HG03460 (cell line): ENCODE measurements at regions not wholly inside any gene's neighbourhood (a gene's known extent, or its start where the extent isn't known, plus 50 kb on each side); places are given as distances from the start of the nearest gene placed in this dataset.
"Not testable (repeated sequence)": the region's sequence is repeated elsewhere in the genome, so short reads cannot be mapped to it uniquely, and the experiment has no call there.

Experiments used
- ATAC-seq: cut with Tn5 transposase; IDR thresholded peaks from one replicate; pipeline ENCODE4 v1.9.1; 2021; ENCODE audit not compliant: unreplicated experiment

DNA sequence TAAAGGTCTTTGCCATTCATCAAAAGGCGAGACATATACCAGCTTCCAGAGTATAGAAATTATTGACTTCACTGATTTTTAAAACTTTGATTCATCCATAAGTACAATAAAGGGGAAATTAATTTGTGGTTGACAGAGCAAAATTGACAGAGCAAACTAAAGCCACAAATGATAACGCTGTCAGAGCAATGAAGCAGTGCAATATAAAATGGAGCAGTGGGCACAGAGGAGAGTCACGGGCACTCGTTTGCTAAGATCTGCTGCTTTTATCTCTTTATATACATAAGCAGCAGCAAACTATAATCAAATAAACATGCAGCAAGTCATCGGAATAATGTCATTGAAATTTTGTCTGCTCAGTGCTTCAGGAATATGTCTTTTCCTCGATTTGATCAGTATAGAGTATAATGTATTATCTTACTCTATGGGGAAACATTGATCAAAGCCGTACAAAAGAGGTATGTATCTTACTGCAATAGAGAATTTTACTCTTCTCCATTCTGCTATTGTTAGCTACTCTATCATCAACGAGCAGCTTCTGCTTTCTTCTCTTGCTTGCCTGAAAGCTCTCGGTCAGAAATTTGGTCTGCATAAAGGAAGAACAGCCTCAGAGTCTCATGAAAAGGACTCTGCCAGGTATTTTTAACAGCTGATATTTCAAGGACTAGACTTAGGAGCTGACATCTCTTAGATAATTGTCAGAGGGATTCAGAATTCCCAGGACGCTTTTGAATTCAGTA lies 546.0 kb upstream of the ARID1B start:
- ATAC-seq = no peak

GRCh38 chr6:156219973-156220372 lies 557.2 kb upstream of the ARID1B start:
- no peak for ATAC-seq

DNA sequence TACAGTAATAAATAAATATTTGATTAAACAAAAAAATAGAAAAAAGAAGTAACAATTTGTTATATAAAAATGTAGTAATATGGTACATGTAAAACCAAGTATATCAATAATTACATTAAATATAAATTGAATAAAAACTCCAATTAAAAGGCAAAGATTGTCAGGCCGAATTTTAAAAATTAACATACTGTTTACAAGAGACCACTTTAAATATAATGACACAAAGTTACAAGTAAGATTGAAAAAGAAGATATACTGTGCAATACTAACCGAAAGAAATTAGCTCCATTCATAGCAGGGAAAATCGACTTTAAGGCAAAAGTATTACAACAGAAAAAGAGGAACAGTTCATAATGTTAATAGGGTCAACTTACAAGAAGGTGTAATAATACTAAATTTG lies 571.5 kb upstream of the ARID1B start:
- ATAC-seq = no peak

DNA sequence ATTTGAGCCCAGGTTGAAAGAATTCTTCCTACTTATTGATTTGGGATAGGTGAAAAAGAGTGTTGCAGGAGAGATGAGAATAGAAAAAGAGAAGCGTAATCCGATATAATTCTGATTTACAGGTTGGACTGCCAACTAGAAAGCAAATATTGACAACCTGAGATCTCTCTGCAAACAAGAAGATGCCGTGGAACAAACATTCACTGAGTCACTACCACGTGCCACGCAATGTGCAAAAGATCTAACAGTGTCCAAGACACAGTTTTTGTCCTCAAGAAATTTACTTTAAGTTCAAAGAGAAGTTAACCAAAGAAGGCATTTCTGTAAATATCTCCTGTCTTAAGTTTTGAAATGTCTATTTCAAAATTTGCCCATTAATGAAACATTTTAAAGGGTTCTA lies 578.0 kb upstream of the ARID1B start:
- ATAC-seq = no peak

GRCh38 chr6:156197513-156197912 lies 579.7 kb upstream of the ARID1B start:
- ATAC-seq = no peak

GRCh38 chr6:156194981-156195380 lies 582.2 kb upstream of the ARID1B start:
- ATAC-seq = no peak

DNA sequence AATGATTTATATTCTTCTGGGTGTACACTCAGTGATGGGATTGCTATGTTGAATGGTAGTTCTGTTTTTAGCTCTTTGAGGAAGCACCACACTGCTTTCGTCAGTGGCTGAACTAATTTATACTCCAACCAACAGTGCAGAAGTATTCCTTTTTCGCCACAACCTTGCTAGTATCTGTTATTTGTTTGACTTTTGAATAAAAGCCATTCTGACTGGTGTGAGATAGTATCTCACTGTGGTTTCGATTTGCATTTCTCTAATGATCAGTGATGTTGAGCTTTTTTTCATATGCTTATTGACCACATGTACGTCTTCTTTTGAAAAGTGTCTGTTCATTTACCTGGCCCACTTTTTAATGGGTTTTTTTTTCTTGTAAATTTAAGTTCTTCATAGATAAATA lies 583.8 kb upstream of the ARID1B start:
- no peak for ATAC-seq

DNA sequence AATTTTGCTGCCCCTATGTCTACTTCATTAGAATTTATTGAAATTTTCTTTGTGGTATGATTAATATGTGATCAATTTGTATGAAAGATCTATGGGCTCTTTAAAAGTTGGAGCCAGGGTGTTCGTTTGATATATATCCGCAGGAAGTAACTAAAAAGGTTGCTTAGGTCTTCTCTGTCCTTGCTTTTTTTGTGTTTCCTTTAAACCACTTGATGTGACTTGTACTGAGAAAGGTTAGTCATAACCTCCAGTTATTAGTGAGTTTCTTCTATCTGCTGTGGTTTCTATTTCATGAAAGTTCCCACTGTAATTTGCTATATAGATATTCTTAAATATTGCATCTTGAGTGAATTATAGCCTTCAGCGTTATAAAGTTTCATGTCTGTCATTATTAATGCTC lies 585.3 kb upstream of the ARID1B start:
- ATAC-seq = no peak

DNA sequence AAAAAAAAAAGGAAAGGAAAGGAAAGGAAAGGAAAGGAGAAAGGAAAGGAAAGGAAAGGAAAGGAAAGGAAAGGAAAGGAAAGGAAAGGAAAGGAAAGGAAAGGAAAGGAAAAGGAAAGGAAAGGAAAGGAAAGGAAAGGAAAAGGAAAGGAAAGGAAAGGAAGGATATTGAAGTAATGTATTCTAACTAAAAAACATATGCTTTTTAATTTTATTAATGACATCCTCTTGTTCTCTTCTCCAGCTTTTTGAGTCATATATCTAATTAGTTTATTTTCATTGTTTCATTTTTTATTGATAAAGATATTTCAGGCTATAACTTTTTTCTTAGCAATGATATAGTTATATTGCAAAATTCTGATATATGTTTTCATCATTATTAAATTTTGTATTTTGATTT lies 585.8 kb upstream of the ARID1B start:
- ATAC-seq = not testable (repeated sequence)

DNA sequence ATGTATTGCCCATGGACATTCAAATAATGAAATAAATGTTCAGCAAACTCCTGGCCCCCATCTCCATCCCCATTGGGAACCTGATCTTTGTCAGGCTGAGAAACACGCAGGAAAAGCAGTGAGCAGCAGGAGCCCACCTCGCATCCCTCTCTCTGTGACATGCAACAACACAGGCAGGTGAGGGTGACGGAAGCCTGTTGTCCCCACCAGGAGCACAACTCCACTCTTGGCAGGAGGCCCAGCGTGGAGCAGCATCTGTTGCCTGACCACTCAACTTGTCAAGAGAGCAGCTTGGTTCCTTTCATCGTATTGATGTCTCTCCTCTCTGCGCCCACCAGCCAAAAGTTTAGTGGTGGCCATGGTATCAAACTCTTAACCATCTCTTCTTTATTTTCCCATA lies 586.9 kb upstream of the ARID1B start:
- no peak for ATAC-seq

- no peak for ATAC-seq
Observed at GRCh38 chr6:156189714-156190113, 587.5 kb upstream of the ARID1B start.

DNA sequence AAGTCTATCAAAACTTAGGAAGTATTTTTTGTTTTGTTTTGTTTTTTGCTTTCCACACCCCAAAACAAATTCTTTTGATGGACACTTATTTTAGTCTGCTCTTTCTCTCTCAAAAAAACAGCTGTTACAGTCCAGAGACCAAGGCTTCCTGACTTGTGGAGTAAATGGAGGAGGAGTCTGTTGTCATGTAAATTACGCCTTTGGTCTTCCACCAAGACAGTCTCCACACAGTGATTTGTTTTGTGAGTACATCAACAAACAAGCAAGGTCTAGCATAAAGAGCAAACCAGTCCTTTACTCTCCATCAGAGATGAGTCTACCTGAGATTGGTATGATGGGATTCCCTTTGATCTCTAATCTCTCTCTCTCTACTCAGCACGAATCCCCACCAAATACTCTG lies 588.0 kb upstream of the ARID1B start:
- ATAC-seq = no peak

GRCh38 chr6:156185113-156185512 lies 592.1 kb upstream of the ARID1B start:
- ATAC-seq = no peak

DNA sequence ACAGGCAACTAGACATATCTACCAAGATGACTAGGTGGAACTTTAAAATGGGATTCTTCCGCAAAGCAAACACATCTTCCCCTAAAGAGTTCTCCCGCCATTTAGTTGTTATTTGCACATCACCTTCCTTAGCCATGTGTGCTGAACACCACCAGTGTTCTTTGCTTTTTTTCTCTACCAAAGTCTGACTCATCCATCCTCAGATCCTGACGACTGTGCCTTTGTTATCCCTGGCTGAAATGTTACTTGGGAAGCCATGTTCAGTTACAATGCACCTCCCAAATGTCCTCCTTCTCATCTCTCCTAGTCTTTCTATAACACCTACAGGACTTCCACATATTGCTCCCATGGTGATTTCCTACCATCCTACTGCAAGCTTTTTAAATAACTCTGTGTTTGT lies 593.5 kb upstream of the ARID1B start:
- no peak for ATAC-seq

GRCh38 chr6:156182356-156182755 lies 594.8 kb upstream of the ARID1B start:
- ATAC-seq = no peak

GRCh38 chr6:156181506-156181905 lies 595.7 kb upstream of the ARID1B start:
- ATAC-seq = no peak

DNA sequence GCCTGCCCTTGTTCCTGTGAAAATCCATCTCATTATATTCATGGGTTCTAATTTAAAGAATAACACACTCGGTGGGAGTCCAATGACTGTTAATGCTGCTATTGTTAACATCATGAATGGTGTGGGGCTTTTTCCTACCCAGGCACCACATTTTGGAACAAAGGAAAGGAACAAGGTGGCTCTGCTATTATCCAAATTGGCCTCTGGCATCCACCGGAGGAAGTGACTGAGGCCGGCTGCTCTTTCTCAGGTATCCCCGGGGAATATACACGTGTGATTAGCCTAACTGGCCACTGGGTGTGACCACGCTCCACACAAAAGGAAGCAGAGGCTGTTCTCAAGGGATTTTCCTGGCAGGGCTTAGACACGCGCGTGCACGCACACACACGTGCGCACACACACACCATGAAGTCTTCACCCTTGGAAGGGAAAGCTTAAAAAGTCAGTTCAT lies 601.2 kb upstream of the ARID1B start:
- no peak for ATAC-seq

DNA sequence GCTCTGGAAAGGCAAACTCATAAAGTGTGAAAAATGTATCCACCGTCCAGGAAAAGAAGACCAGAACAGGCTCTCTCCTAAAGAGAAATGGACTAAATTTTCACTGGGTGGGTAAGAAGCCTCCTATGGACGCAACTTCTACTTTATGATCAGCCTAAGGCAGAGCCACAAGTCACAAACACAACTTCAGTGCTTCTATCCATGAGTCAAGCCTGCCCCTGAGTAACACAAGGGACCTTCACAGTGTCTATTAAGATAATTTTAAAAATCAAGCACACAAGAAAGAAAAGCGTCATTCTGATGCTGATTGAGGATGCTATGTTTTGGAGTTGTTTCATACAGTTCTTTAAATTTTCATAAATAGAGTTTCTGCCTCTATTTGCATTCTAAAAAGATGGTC lies 601.7 kb upstream of the ARID1B start:
- no peak for ATAC-seq

DNA sequence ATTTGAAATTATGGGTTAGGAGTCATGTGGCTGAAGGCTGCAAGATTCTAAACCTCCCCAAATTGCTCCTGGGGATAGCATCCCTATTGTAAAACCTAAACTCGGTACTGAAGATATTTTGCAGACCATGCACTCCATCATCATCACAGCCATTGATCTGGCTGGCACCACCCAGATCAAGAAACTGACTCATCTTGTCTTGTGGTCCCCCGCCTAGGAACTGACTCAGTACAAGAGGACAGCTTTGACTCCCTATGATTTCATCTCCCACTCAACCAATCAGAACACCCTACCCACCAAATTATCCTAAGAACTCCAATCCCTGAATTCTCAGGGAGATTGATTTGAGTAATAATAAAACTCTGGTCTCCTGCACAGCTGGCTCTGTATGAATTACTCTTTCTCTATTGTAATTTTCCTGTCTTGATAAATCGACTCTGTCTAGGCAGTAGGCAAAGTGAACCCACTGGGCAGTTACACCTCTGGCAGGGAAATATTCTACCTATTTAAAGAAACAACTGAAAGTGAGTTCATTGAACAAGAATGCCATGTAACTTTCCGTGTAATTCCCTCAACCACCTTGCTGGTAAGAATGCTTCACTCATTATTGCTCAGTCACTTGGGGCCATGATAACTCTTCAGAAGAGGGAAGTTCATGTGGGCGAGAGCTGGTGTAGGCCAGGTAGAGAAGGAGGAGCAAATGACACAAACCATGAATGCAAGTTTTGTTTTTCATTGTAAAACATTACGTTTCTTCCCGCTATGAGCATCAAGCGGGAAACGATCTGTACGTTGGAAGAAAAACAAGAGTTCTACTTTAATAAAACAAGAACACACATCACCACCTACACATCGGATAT lies 602.9 kb upstream of the ARID1B start:
- no peak for ATAC-seq

DNA sequence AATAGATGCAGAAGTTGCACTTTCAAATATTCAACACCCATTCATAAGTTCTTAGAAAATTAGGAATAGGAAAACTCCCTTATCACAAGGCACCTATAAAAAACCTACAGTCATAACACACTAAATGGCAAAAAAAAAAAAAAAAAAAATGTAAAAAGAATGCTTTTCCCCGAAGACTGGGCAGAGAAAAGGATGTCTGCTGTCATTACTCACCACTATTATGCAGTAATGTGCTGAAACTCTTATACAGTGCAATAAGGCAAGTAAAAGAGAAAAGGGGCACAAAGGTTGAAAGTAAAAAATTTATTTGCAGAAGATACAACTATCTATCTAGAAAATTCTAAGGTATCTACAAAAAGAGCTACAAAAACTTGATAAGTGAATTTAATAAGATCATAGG lies 607.8 kb upstream of the ARID1B start:
- no peak for ATAC-seq

DNA sequence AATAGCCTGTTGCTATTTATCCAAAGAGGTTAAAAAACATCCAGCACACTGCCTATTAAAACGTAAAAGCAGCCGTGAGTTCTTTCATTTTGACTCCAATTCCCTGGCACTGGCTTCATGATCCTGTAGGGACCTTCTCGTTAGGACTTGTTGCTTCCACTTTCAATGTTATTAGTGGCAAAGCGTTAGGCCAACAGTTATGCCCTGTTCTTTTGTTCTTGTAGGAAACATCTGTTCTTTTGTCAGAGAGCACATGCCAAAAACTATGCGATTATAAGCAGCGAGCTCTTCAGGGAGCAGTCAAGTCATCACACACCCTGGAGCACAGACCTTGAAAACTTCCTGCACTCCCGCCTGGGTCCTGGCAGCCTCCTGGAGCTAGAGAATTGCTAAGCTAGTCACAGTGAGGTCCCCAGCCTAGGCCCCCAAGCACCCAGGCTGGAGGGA lies 609.5 kb upstream of the ARID1B start:
- ATAC-seq = no peak

DNA sequence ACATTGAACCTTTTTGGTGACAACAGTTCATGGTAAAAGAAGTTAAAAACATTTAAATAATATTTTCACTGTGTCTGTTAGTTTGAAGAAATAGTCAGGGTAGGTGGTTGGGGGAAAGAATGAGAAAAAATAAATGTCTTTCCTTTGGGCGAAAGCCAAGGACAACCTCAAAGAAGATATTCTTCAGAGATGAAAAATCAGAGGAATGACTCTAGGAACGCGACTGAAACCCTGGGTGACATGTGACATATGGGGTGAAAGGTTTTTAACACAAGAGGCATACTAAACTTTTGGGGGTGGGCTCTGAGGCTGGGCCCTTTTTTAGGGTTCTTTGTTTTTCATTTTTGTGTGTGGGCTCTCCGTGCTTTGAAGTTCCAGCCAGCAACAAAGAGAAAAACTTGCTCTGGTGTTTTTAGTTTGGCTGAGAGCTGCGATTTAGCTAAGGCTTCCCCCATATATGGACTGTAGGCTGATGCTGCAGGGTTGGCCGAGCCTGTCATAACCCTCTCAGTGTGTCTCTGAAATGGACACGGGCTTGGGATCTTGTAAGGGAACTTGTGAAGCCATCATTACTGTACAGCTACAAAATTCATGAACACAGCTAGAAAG lies 610.1 kb upstream of the ARID1B start:
- no peak for ATAC-seq
